ENCODE measurements at regions not wholly inside any gene's neighbourhood (a gene's known extent, or its start where the extent isn't known, plus 50 kb on each side); places are given as distances from the start of the nearest gene placed in this dataset.

DNA sequence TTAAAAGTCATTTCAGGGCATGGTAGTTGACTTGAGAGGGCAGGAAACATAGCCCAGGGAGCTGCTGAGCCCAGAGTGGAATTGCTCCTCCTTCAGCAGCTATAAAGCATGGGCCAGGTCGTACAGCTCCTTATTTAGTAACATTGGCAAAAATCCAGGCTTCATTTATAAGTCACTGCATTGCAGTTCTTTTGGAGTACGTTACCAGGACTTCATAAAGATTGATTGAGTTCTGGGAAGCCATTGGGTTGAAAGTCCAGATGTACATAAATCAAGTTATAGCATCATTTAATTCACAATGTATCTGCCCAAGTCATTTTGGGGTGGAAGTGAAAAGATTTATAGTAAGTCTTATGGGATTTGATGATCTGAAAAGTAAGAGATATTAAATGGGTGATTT lies 53.0 kb upstream of the ANKEF1 start:
- DNase-seq: no peak

DNA sequence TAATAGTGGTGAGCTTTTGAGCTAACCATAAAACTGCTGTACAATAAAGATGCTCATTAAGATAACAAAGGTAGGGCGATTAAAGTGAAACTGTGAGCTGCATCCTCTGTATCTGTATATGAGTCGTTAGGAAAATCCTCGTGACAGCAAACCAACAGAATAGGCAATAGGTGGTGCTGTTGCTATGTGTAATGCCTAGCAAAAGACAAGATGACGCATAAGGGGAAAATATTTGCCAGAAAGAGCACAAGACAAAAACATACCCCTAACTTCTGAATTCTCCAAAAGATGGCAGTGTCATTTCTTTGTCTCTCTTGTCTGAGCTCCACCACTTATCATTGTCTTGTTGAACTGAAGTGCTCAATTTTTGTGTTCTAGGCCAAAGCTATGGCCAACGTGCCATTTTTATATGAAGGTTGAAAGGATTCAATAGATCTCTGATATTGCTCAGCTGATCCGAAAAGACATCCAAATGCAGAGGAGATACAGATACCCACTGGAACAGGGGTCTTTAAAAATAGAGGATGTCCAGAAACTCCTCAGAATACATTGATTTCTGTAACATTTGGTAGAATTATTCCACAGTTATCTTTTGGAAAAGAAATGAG lies 56.3 kb upstream of the ANKEF1 start:
- DNase-seq: peak in 1 of 2 donors; percentile 45

GRCh38 chr20:9977629-9978028 lies 57.2 kb upstream of the ANKEF1 start:
- DNase-seq: no peak

DNA sequence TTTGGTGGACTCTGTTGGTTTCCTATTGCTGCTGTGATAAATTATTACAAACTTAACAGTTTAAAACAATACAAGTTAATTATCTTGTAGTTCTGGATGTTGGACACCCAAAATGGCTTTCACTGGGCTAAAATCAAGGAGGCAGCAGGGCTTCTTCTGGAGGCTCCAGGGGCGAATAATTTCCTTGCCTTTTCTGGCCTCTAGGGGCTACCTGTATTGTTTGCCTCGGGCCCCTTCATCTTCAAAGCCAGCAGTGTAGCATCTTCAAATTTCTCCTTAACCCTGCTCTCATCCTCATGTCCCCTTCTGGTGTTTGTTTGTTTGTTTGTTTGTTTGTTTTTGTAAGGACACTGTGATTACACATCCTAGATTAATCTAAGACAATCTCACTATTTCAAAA lies 60.5 kb upstream of the ANKEF1 start:
- DNase-seq: no peak

GRCh38 chr20:9971746-9972145 lies 63.0 kb upstream of the ANKEF1 start:
- no peak for DNase-seq

DNA sequence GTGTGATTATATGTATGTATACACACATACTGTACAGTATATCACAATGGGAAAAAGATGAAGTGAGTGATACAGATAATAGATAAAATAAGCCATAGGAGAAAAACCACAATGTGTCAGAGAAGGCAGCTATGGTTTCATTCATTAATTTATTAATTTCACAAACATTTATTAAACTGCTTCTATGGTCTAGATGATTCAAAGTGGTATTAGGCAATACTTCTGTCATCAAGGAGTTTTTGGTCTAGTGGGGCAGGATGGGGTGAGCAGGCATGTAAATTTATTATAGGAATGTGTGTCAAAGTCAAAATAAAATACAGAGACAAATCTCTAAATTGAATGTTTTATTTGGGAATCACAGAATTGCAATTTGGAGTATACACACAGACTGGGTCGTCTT lies 65.2 kb upstream of the ANKEF1 start:
- DNase-seq: no peak

DNA sequence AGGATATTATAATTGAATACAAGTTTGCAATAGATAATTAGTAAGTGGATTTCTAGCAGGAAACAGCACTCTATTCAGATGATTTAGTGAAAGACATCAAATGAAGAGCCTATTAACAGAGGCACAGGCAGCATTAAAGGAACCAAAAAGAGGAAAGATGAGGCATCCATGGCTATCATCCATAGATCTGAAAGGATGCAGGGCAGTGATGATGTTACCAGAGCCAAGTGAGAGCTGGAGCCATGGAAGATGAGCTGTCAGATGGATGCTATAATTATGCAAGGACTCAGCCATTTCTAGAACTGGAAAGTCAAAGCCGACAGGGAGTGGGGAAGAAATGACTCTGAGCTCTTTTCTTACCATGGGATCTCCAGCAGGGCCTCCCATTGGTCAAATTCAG lies 66.8 kb upstream of the ANKEF1 start:
- no peak for DNase-seq

DNA sequence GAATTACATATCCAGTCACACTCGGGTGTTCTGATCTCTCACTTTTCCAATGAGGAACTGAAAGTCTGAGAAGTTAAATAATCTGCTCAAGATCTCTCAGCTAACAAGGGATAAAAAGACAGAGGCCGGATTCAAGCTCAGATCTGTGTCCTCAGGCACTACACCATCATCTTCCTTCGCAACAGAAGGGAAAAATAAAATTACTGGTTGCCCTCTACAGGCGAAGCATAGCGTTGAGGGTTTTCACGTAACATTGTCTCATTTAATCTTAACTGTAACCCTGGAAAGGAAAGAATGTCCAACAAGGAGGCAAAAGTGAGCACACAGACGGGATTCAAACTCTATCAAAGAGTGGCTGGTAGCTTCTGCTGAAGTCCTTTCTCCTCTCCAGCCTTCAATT lies 67.8 kb upstream of the ANKEF1 start:
- DNase-seq: no peak

DNA sequence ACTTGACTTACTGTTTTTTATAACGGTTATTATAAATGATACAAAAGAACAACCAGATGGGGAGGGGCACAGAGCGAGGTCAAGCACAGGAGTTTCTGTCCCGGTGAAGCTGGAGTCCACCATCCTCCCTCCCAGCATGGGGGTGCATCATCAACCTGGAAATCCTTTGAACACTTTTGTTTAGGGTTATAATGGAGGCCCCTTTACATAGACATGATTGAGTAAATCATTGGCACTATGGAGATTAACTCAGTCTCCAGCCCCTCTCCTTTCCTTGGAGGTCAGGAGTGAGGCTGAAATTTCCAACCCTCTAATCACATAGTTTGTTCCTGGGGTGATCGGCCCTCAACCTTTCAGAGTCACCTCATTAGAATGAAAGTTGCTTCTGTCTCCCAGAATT lies 71.8 kb upstream of the ANKEF1 start:
- DNase-seq: no peak

GRCh38 chr20:9958693-9959092 lies 76.1 kb upstream of the ANKEF1 start:
- DNase-seq: no peak

DNA sequence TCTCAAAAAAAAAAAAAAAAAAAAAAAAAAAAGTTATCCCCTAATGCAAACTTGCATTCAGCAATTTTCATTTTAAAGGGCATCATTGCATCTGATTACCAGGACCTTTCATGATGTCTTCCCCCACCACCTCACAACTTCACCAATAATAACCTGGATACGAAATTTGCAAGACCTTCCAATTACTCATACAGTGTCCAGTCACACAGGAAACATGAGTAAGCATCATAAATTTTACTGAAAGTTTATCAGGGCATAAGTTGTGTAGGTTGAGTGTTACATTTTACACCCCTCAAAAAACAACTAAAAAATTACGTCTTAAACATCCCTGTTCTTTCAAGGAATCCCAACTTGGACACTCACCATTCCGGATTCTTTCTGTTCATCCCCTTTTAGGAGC lies 79.1 kb upstream of the ANKEF1 start:
- DNase-seq: no peak

GRCh38 chr20:9949563-9949962 lies 85.2 kb upstream of the ANKEF1 start:
- no peak for DNase-seq

GRCh38 chr20:9945408-9945807 lies 89.4 kb upstream of the ANKEF1 start:
- no peak for DNase-seq

GRCh38 chr20:9942736-9943135 lies 92.1 kb upstream of the ANKEF1 start:
- no peak for DNase-seq

DNA sequence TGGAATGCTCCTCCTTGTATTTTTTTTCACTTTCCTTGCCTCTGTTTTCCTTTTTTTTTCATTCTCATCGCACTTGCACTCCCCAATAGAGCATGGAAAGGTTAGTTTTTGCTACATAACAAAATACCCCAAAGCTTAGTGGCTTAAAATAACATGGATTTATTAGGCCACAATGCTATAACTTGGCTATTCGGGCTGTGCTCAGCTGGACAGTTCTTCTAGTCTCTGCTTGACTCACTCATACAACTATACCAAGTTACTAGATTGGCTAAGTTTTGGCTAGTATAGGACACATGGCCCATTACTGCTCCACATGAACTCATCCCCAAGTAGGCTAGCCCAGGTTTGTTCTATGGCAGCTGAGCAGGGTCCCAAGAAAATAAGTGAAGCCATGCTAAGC lies 94.5 kb upstream of the ANKEF1 start:
- no peak for DNase-seq

- DNase-seq: no peak
These were observed 95.6 kb upstream of the ANKEF1 start for GRCh38 chr20:9939231-9939630.

DNA sequence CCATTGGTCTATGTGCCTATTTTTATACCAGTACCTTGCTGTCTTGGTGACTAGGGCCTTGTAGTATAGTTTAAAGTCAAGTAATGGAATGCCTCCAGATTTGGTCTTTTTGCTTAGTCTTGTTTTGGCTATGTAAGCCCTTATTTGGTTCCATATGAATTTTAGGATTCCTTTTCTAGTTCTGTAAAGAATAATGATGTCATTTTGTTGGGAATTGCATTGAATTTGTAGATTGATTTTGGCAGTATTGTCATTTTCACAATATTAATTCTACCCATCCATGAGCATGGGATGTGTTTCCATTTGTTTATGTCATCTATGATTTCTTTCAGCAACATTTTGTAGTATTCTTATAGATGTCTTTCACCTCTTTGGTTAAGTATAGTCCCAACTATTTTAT lies 96.4 kb upstream of the PAK5 start:
- no peak for DNase-seq

DNA sequence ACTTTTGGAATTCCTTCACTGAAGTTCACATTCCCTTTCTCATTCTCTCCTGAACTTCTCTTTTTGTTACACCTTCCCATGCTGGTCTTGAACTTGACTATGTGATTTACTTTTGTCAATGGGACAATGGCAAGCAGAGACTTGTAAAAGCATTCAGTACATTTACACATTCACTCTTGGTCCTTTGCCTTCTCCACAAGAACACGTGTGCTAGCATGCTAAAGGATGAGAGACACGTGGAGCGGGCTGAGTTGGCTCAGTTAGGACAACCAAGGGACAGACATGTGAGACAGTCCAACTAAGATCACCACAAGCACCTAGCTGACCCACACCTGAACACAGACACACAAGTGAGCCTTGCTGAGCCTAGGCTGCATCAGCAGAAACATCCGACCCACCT lies 91.3 kb upstream of the PAK5 start:
- DNase-seq: no peak

GRCh38 chr20:9928955-9929354 lies 90.1 kb upstream of the PAK5 start:
- no peak for DNase-seq

DNA sequence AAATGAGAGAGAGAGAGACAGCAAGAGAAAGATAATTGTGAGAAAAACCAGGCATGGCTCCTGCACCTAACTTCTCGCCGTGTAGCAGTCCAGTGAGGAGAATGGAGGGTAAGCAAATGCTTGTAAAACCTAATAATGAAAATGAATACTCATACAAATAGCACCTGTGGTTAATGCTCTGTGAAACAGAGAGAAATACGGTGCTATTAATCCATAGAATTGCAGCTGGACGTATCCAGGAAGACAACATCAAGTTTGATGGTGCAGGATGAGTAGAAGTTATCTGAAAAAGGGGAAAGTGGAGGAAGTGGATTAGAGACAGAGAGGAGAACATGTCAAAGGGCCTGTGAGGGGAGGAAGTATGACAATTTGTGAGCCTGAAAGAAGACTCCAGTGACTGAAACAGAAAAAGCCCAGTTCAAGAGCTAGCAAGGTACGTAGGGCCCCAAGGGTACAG lies 89.4 kb upstream of the PAK5 start:
- DNase-seq: no peak

GRCh38 chr20:9927224-9927623 lies 88.3 kb upstream of the PAK5 start:
- no peak for DNase-seq

DNA sequence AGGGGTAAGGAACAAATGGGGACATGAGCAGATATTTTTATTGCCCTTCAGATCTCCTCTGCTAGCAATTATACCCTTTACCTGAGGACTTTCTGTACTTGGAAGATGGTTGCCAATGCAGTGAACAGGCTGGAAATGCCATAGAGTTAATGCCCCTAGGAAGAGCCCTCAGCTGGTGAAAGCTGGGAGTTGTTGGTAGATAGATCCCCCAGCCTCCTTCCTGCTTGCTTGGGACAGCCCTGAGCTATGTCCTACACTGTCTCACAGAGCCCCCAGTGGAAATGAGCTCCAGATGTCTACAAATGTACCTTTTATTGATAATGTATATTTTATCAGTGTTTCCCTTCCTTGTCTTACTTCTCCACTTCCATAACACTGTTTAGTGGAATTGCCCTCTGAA lies 87.6 kb upstream of the PAK5 start:
- DNase-seq: no peak

GRCh38 chr20:9926007-9926406 lies 87.1 kb upstream of the PAK5 start:
- DNase-seq: no peak

- no peak for DNase-seq
These were observed 84.8 kb upstream of the PAK5 start for GRCh38 chr20:9923648-9924047.

- DNase-seq: no peak
These were observed 82.0 kb upstream of the PAK5 start for GRCh38 chr20:9920866-9921265.
